HG03066 (cell line): ENCODE measurements at regions not wholly inside any gene's neighbourhood (a gene's known extent, or its start where the extent isn't known, plus 50 kb on each side); places are given as distances from the start of the nearest gene placed in this dataset.
A peak's percentile ranks its signal among the peaks of the same experiment; 100 is the strongest.
"Not testable (repeated sequence)": the region's sequence is repeated elsewhere in the genome, so short reads cannot be mapped to it uniquely, and the experiment has no call there.

Experiments
- ATAC-seq: cut with Tn5 transposase; IDR thresholded peaks from one replicate; pipeline ENCODE4 v1.9.1; 2021; ENCODE audit warnings: low read depth; ENCODE audit not compliant: unreplicated experiment

- not testable (repeated sequence) for ATAC-seq
These were observed 170.1 kb downstream of the MEX3B start for GRCh38 chr15:81875717-81876116.

DNA sequence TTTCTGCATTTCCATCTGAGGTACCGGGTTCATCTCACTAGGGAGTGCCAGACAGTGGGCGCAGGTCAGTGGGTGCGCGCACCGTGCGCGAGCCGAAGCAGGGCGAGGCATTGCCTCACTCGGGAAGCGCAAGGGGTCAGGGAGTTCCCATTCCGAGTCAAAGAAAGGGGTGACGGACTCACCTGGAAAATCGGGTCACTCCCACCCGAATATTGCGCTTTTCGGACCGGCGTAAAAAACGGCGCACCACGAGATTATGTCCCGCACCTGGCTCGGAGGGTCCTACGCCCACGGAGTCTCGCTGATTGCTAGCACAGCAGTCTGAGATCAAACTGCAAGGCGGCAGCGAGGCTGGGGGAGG, 175.1 kb downstream of the MEX3B start:
- not testable (repeated sequence) for ATAC-seq

- ATAC-seq = not testable (repeated sequence)
These were observed 175.6 kb downstream of the MEX3B start for GRCh38 chr15:81870062-81870745.

- no peak for ATAC-seq
These were observed 176.5 kb downstream of the MEX3B start for GRCh38 chr15:81869161-81869954.

DNA sequence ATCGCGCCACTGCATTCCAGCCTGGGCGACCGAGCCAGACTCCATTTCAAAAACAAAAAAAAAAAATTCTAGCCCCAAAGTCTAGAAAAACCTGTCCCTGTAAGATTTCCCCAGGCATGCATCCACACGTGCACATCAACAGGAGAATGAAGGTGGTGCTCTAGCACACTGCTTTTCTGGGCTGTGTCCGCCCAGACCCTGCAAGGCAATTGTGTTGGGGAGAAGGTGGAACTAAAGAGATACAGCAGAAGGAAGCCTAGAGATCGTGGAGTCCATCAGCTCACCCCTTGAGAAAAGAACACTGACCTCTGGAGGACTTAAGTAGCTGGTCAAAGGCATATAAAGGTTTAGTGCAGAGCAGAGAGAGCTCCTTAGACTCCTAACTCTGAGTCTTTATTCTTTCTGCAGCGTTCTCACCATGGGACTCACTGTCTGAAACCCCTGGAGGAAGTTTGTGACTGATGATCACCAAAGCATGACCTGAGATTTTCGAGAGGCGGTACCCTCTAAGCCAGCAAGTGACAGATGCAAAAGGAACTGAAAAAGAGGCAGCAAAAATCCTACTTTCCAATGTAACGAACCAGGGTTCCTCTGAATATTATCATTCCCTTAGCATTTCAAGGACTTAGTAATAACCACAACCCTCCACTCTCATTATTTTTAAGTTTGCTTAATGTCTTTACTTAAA, 179.8 kb downstream of the MEX3B start:
- peak; percentile 99 for ATAC-seq

GRCh38 chr15:81863162-81863561, 182.7 kb downstream of the MEX3B start:
- ATAC-seq = no peak

GRCh38 chr15:81859737-81860516, 185.9 kb downstream of the MEX3B start:
- ATAC-seq = no peak

- no peak for ATAC-seq
These were observed 187.2 kb downstream of the MEX3B start for GRCh38 chr15:81858586-81858985.

DNA sequence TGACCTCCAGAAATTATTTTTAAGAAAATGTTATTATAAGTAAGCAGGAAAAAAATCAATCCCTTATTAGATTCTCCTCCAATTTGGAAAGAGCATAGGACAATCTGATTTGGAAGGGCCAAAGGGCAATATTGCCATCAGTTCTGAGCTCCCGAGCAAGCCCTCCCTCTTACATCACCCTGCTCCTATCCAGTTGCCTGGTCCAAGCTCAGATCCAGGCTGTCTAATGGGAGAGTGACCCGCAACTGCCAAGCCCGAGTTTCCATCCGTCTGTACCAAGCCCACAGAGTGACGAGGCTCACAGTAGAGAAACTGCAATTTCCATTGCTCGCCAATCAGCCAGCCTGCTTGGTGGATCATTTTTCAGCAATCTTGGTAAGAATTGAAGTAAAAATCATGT, 187.7 kb downstream of the MEX3B start:
- ATAC-seq = no peak

- no peak for ATAC-seq
These were observed 189.2 kb downstream of the MEX3B start for GRCh38 chr15:81856634-81857026.

DNA sequence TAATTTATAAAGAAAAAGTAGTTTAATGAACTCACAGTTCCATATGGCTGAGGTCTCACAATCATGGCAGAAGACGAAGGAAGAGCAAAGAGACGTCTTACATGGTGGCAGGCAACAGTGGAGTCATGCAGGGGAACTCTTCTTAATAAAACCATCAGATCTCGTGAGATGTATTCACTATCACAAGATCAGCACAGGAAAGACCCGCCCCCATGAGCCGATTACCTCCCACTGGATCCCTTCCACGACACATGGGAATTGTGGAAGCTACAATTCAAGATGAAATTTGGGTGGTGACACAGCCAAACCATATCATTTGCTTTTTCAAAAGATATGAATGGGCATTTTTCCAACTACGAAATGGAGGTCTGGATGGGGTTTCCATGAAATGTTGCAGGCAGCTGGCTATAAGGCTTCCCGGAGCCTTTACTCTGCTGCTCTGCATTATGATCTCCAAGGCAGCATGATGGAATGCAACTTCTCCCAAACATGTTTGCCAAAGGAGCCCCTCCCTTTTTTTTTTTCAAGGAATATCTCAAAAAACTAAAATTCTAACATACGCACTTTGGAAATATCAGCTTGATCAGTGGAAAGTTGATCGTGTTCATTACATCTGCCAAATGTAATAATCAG, 189.7 kb downstream of the MEX3B start:
- ATAC-seq = no peak

DNA sequence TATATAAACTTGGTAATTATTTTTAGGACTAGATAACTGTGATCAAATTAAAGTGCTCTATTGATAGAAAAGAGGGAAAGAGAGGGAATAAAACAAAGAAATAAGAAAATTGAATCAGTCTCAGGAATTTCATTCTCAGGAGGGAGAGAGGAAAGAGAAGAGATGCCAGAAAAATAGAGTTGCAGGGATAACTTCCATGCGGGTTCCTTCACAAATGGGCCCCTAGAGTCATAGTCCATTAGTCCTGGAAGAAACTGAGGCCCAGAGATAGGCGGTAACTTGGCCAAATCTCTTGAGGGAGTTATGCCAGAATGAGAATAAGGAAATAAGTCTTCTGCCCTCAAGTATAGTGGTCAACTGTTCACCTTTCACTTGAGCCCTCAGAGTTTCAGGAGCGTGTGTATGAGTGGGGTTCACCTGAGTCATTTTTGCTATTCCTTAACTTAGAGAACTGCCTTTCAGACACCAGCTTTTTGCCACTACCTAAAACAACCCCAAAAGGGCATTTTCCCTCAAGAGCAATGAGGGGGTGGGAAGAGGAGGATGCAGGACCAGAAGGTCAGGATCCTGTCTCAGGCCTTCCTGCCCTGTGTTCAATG, 192.6 kb downstream of the MEX3B start:
- ATAC-seq = no peak

GRCh38 chr15:81852411-81853149, 193.2 kb downstream of the MEX3B start:
- no peak for ATAC-seq

DNA sequence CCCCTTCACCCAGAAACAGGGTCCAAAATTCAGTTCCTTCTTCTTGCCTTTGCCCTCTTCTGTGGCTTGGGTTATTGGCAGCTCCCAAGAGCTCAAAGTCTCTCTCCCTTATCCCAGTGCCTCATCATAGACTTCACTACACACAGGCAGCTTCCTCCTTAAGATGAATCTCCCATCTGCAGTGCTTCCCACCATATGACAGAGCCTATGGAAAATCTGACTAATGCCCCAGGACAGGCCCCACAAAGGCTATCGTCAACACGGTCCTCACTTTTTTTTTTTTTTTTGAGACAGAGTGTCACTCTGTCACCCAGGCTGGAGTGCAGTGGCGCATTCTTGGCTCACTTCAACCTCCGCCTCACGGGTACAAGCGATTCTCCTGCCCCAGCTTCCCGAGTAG, 194.1 kb downstream of the MEX3B start:
- no peak for ATAC-seq

DNA sequence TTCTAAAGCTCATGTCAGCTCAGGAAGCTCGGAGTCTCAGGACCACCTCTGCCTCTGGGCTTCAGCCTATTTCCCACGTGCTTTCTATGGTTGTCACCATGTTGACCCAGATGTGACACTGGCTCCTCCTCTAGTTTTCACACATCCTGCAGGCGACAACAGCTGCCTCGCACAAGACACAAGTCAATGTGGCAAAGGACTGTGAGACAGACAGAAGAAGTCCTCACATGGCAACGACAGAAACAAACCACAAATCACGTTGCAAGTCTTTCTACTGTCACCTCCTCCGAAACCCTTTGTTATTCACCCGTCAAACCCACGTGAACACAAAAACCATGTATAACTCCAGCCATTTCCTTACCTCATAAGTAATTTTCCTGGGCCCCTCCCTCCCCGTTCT, 194.5 kb downstream of the MEX3B start:
- ATAC-seq = no peak

DNA sequence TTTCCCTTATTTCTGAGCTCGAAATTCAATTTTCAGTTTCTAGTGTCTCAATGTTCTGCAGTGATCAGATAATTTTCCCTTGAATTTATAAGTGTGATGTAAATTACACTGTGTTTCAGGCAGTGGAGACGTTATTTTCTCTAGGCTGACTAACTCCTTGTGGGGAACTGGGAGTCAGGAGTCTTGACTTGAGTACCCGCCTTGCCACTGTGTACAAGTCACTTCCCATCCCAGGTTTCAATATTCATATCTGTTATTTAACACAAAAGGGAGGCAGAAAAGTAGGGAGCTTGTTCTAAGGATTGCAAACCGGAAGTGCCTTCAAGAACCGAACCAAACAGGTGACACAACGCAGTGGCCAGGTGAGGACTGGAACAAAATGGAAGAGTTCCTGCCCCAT, 196.5 kb downstream of the MEX3B start:
- ATAC-seq = no peak

DNA sequence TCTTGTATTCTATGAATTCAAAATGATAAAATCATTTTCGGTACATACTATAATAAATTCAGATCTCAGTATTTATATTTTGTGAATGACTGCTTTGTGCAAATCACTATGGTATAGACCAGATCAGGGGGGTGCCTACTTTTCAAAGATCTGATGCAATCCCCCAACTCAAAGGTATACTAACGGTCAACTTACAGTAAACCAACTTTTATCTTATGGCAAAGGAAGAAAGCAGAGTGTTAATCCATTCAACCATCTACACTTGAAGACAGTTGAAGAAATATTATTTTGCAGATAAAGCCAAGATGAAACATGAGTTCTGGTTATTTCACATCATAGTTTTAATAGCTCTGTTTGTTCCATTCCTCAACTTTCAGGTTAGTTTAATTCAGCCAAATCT, 197.1 kb downstream of the MEX3B start:
- ATAC-seq = no peak

- ATAC-seq = no peak
These were observed 201.9 kb downstream of the MEX3B start for GRCh38 chr15:81843757-81844407.

GRCh38 chr15:81843226-81843625, 202.6 kb downstream of the MEX3B start:
- peak; percentile 78 for ATAC-seq
